ENCODE measurements at regions not wholly inside any gene's neighbourhood (a gene's known extent, or its start where the extent isn't known, plus 50 kb on each side); places are given as distances from the start of the nearest gene placed in this dataset.

- CTCF ChIA-PET: no interaction called here
- TF ChIP-seq NRF1 (IDR thresholded peaks at IDR 0.05; ENCODE audit: low read depth, low read length): no peak
- no peak for TF ChIP-seq SIN3A (IDR thresholded peaks at IDR 0.05; ENCODE audit: borderline replicate concordance, low read depth, low read length)
- no peak for TF ChIP-seq YY1 (IDR thresholded peaks at IDR 0.05; ENCODE audit: low read depth)
- TF ChIP-seq ZBTB33 (IDR thresholded peaks at IDR 0.05; ENCODE audit: borderline replicate concordance, low read depth): no peak
- TF ChIP-seq ELF1 (IDR thresholded peaks at IDR 0.05): no peak
- TF ChIP-seq CTCF (IDR thresholded peaks at IDR 0.05): no peak
- TF ChIP-seq CHD2 (IDR thresholded peaks at IDR 0.05; ENCODE audit: low read length, partially characterized antibody): no peak
- Histone ChIP-seq H3K9me3 (no peaks in the 10 kb centered on the region), H3K27ac (ENCODE audit: low read depth in 2 of 2, low read length in 1 of 2) (no peak overlapping the region), H3K4me2 (no peak overlapping the region), H3K9ac (no peak overlapping the region), H3F3A (replicated peaks; ENCODE audit: insufficient read depth) (no peaks in the 10 kb centered on the region), H3K4me3 (ENCODE audit: low read depth in 2 of 2, low read length in 1 of 2) (no peak overlapping the region), H3K36me3 (replicated peaks in 1 of 2; ENCODE audit: control insufficient read depth in 1 of 2, insufficient read depth in 2 of 2, low read length in 1 of 2) (no peaks in the 10 kb centered on the region), H3K79me2 (ENCODE audit: insufficient read depth) (no peaks in the 10 kb centered on the region), H4K20me1 (ENCODE audit: insufficient read depth) (no peaks in the 10 kb centered on the region), H2AFZ (ENCODE audit: low read depth) (no peak overlapping the region), H3K27me3 (ENCODE audit: insufficient read depth) (no peaks in the 10 kb centered on the region), H3K9me2 (no peaks in the 10 kb centered on the region), H3K4me1 (ENCODE audit: control insufficient read depth in 1 of 2, insufficient read depth in 2 of 2, low read depth in 1 of 2, low read length in 1 of 2) (no peaks in the 10 kb centered on the region)
- DNase-seq: no peak
- WGBS (ENCODE audit: low lambda C conversion rate): 79% methylated on average over 10 of the region's 10 CpGs
- POLR2A ChIA-PET: no interaction called here
Measured at GRCh38 chr6:104301951-104302350, 557.8 kb downstream of the HACE1 start.

DNA sequence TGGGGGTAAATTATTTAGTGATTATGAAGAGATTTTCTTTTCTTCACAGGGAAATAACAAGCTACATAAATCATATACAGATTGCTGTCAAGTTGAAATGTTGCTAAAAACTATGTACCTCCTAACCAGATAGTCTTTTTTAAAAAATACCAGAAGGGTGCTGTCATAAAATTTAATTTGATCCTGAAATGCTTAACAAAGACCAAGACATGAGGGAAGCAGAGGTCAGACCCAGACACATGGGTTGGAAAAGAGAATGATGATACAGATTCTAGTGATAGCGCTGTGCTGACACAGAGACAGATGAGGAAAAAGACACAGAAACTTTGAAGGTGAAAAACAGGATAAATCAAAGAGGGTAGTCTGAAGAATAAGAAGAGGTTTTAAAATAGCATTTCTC, 573.1 kb downstream of the HACE1 start:
- Histone ChIP-seq H3K9me3 (no peaks in the 10 kb centered on the region), H3K4me1 (ENCODE audit: control insufficient read depth in 1 of 2, insufficient read depth in 2 of 2, low read depth in 1 of 2, low read length in 1 of 2) (no peaks in the 10 kb centered on the region), H4K20me1 (ENCODE audit: insufficient read depth) (no peaks in the 10 kb centered on the region), H3K79me2 (ENCODE audit: insufficient read depth) (no peaks in the 10 kb centered on the region), H3K9me2 (no peaks in the 10 kb centered on the region), H3K27ac (ENCODE audit: low read depth in 2 of 2, low read length in 1 of 2) (no peak overlapping the region), H3K4me3 (ENCODE audit: low read depth in 2 of 2, low read length in 1 of 2) (no peak overlapping the region), H3K36me3 (replicated peaks in 1 of 2; ENCODE audit: control insufficient read depth in 1 of 2, insufficient read depth in 2 of 2, low read length in 1 of 2) (no peaks in the 10 kb centered on the region), H3F3A (replicated peaks; ENCODE audit: insufficient read depth) (no peaks in the 10 kb centered on the region), H3K4me2 (no peak overlapping the region), H3K9ac (no peak overlapping the region), H3K27me3 (ENCODE audit: insufficient read depth) (no peaks in the 10 kb centered on the region), H2AFZ (ENCODE audit: low read depth) (no peak overlapping the region)
- ChIA-PET POLR2A (no interaction called here), CTCF (no interaction called here)
- whole genome bisulfite sequencing (ENCODE audit: low lambda C conversion rate): 64% methylated on average over 1 of the region's 1 CpG
- TF ChIP-seq NRF1 (IDR thresholded peaks at IDR 0.05; ENCODE audit: low read depth, low read length) (no peak), SMC3 (IDR thresholded peaks at IDR 0.05; ENCODE audit: low read depth, low read length) (no peak), RFX5 (IDR thresholded peaks at IDR 0.05; ENCODE audit: low read length) (no peak), RAD21 (IDR thresholded peaks at IDR 0.05; ENCODE audit: low read length) (no peak), YY1 (IDR thresholded peaks at IDR 0.05; ENCODE audit: low read depth) (no peak), ELF1 (IDR thresholded peaks at IDR 0.05) (no peak), POLR2AphosphoS5 (IDR thresholded peaks at IDR 0.05; ENCODE audit: low read depth, low read length) (no peak), ZBTB33 (IDR thresholded peaks at IDR 0.05; ENCODE audit: borderline replicate concordance, low read depth) (no peak), CHD2 (IDR thresholded peaks at IDR 0.05; ENCODE audit: low read length, partially characterized antibody) (no peak), IRF3 (IDR thresholded peaks at IDR 0.05; ENCODE audit: low read depth, low read length) (no peak), TAF1 (IDR thresholded peaks at IDR 0.05; ENCODE audit: borderline replicate concordance, low read depth, low read length) (no peak), FOSL2 (IDR thresholded peaks at IDR 0.05; ENCODE audit: borderline replicate concordance, low read depth) (no peak)
- no peak for DNase-seq
